ENCODE measurements at regions not wholly inside any gene's neighbourhood (a gene's known extent, or its start where the extent isn't known, plus 50 kb on each side); places are given as distances from the start of the nearest gene placed in this dataset.
"Not testable (repeated sequence)": the region's sequence is repeated elsewhere in the genome, so short reads cannot be mapped to it uniquely, and the experiment has no call there.

DNA sequence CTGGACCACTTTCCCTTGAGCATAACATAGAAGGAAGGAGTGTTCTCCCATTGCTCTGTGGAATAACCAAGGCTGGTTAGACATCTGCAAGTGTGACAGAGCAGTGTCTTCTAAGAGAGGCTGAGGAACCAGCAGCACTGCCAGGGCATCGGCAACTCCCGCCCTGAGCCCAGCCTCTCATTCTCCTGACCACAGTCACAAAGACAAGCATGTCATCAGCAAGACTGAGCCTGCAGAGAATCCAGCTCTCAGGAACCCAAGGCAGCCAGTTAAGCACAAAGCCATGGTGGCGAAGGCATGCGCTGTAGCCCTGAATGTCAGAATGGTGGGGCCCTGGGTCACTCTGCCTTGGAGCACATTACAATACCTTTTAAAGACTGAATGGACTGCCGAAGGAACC lies 253.9 kb downstream of the AGTPBP1 start:
- DNase-seq = no peak

DNA sequence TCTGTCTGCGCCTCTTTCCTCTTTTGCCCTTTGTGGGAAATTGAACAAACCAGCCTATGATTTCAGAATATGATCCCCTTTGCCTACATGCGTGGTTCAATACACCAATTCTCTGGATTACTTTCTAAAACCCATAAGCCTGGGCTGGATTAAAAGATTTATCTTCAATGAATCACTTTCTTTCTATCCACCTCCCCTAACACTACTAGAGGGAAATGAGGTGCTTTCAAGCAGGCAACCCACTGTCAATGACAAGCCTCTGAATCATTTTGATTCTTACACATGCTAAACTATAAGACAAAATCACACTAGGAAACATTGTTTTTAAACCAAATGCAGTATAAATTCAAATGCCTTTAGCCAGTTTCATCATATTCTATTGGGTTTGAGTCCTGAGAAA lies 257.5 kb downstream of the AGTPBP1 start:
- DNase-seq = no peak

DNA sequence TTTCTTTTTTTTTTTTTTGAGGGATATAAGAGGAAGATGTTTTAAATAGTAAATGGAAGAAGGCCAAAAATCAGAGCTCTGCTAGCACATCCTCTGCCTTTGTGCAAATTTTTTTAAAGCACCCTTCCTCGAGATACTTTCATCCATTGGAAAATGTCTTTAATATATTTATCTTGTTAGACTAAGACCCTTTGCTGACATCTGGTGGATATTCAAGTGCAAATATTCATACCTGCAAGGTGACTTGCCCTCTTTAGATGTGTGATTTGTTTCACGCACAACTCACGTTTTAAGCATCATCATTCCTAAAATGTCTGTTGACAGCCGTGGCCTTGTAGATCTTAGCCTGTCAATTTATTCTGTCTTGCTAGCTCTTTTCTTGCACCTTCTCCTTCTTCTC lies 258.5 kb downstream of the AGTPBP1 start:
- no peak for DNase-seq

DNA sequence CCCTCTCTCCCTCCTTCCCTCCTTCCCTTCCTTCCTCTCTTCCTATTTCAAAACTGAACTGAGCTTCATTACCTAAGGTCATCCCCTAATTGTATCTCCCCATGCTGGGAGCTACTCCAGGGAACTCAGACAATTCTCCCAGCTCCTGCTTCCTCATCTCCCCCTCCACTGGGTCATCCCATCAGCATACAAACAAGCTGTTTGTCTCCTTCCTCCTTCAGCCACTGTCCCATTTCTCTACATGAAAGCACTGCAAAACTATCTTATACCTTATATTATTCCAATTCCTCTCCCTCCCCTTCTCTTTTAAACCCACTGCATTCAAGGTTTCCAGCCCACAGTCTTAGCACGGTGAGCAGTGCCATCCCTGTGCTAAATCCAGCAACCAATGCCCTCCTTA lies 262.4 kb downstream of the AGTPBP1 start:
- DNase-seq = no peak

DNA sequence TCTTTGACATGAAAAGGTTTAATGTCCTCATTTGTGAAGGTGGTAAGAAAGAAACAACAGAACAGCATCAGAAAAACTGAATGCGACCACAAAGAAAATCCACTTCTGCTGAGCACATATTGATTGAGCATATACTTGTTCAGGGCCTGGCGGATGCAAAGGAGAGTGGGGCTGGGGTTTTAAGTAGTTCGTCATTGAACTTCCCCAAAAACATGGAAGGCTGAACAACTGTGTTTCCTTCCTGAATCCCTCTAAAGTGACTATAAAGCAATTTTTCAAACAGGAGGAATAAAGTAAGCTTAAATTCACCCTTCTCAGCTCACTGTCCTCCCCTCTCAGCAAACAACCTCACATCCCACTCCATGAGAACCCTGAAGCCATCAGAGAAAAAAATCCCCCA lies 262.9 kb downstream of the AGTPBP1 start:
- DNase-seq = no peak

DNA sequence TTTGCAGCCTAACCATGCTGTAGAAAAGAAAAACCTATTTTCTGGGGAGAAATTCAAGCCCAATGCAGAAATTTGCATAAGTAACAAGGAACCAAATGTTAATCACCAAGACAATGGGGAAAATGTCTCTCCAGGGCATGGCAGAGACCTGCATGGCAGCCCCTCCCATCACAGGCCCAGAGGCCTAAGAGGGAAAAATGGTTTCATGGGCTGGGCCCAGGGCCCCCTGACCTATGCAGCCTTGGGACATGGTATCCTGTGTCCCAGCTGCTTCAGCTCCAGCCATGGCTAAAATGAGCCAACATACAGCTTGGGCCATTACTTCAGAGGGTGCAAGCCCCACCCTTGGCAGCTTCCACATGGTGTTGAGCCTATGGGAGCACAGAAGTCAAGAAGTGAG lies 266.9 kb downstream of the AGTPBP1 start:
- not testable (repeated sequence) for DNase-seq

DNA sequence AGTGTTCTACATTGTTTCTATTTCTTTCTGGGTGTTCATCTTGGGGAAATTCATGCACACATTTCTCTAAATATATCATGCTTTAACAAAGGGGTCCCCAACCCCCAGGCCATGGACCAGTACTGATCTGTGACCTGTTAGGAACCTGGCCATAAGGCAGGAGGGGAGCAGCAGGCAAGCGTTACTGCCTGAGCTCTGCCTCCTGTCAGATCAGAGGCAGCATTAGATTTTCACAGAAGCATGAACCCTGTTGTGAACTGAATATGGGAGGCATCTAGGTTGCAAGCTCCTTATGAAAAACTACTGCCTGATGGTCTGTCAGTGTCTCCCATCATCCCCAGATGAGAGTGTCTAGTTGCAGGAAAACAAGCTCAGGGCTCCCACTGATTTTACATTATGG lies 270.0 kb downstream of the AGTPBP1 start:
- no peak for DNase-seq

DNA sequence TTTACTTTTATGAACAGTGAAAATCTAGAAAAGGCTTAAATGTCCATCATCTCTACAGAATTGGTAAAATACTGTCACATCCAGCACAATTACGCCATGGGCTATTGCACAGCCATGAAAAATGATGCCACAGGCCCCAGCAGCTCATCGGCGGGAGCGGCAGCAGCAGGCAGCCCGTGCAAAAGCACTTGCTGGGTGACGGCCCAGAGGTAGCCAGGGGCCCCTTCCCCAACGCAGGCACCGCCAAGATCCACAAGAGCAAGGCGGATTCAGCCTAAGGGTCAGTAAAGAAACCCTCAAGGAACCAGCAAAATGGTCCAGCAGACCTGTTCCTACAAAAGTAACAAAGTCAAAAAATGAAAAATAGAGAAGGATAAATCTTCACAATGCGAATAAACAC lies 272.7 kb downstream of the AGTPBP1 start:
- DNase-seq = no peak

DNA sequence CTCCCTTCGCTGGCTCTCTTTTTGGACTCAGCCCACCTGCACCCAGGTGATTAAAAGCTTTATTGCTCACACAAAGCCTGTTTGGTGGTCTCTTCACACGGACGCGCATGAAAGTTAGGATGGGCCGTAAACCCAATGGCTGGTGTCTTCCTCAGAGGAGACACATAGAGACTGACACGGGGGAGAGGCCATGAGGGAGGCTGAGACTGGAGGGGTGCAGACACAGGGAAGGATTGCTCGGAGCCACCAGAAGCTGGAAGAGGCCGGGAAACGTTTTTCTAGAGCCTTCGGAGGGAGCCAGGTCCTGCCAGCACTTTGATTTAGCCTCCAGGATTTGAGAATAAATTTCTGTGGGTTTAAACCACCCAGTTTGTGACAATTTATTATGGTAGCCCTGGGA lies 274.9 kb downstream of the AGTPBP1 start:
- DNase-seq = no peak

DNA sequence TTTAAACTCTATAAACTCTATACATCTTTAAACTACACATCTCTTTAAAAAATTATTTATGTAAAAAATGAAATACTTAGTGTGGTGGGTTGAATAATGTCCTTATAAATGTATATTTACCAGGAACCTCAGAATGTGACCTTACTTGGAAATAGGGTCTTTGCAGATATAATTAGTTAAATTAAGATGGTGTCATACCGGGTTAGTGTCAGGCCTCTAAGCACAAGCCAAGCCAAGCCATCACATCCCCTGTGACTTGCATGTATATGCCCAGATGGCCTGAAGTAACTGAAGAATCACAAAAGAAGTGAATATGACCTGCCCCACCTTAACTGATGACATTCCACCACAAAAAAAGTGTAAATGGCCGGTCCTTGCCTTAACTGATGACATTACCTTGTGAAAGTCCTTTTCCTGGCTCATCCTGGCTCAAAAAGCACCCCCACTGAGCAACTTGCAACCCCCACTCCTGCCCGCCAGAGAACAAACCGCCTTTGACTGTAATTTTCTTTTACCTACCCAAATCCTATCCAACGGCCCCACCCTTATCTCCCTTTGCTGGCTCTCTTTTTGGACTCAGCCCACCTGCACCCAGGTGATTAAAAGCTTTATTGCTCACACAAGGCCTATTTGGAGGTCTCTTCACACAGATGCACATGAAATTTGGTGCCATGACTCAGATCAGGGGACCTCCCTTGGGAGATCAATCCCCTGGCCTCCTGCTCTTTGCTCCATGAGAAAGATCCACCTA lies 283.5 kb downstream of the AGTPBP1 start:
- DNase-seq = not testable (repeated sequence)

DNA sequence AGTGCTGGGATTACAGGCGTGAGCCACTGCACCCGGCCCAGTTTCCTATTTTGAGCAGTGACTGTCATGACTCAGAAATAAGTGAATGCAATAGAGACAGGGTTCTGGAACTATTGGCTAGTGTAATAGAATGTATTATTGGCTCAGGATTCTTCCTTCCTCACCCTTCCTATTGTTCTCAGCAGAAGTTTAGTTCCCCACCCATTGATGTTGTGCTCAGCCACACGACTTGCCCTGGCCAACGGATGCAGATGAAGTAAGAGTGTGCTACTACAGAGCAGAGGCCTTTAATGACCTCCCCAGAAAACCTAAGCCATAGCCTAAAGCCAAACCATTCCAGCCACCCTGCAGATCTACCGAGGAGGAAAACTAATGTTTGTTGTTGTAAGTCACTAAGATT lies 287.9 kb downstream of the AGTPBP1 start:
- no peak for DNase-seq

DNA sequence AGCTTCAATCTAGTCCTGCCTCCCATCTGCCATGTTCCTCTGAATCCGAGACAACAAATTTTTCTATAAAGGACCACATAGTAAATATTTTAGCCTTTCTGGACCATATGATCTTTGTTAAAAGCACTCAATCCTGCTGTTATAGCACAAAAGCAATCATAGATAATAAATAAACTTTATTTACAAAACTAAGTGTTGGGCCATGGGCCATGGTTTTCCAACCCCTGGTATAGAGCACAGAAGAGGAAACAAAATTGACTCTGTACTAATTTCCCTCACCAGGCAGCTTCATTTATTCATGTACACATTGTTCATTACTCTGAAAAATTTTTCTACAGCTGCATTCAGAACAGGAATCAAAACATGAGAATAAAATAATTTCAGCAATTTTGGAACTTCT lies 288.9 kb downstream of the AGTPBP1 start:
- DNase-seq = no peak

DNA sequence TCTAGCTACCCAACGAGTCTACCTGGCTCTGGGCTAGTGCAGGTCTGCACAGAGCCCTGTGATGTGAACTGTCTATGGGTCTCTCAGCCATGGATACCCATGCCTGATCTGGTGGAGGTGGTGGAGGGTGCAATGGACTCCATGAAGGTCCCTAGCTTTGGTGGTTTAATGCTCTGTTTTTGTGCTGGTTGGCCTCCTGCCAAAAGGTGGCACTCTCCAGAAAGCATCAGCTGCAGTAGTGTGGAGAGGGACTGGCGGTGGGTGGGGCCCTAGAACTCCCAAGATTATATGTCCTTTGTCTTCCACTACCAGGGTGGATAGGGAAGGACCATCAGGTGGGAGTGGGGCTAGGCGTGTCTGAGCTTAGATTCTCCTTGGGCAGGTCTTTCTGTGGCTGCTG lies 290.1 kb downstream of the AGTPBP1 start:
- DNase-seq = no peak

DNA sequence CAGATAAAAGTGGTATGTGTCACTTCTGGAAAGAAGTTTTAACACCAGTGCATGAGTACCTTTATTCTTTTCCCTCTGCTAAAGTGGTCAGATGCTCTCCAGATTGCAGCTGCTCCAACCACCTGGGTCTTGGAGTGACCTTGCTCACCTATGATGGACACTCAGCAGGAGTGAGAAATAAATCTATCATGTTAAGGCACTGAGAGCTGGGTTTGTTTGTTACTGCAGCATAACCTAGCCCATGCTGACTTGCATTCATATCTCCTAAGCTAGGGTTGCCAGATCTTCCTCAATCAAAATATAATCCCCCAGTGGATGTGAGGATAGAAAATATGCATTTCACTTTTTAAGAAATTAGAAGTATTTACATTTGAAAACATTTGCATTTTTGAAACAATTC lies 295.9 kb downstream of the AGTPBP1 start:
- no peak for DNase-seq

DNA sequence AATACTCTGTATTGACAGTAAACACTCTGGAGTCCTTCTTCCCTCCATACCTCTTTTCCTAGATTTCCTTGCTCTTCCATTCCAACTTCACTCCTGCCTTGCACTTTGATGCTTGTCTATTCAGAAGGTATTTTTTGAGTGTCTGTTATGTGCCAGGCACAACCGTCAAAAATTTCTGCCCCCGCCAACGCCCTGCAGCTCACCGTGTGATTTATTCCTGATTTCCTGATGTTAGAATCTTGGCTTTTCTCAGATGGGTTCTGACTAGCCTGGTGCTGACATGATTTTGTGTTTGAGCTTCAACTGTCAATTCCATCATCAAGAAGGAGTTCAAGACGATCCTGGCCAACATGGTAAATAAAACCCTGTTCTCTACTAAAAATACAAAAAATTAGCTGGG lies 297.5 kb downstream of the AGTPBP1 start:
- DNase-seq = no peak

DNA sequence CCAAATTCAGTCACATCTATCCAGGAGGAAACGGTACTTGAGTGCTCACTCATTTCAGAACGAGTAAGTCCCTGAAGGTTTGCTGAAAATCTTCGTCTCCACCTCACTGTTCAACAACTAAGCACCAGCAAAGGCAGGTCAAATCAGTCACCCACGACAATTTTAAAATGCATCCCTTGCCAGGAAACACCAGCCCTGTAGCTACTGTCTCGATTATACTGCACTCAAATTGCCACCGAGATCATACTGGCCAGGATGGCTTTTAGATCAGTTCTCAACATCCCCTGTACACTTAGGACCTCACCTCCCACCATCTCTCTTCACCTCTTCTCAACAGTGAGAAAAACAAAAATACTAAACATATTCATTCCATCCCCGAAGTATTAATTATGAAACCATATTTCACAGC lies 298.6 kb downstream of the AGTPBP1 start:
- no peak for DNase-seq

DNA sequence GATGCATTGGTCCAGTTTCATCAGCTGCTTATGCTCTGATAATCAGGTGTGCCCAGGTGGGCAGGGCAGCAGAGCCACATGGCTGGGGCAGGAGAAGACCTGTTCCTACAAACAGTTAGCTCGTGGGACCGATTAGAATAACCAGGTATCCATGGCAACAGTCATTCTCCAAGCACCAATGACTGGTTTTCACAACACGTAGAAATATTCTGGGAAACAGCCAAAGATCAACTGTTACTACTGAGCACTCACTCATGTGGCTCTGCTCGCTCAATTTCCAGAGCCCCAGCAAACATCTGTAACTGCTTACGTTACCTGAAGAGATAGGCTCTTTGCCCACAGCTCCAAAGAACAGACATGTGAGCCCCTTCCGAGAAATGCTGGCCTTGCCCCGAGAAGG lies 302.0 kb downstream of the AGTPBP1 start:
- no peak for DNase-seq

DNA sequence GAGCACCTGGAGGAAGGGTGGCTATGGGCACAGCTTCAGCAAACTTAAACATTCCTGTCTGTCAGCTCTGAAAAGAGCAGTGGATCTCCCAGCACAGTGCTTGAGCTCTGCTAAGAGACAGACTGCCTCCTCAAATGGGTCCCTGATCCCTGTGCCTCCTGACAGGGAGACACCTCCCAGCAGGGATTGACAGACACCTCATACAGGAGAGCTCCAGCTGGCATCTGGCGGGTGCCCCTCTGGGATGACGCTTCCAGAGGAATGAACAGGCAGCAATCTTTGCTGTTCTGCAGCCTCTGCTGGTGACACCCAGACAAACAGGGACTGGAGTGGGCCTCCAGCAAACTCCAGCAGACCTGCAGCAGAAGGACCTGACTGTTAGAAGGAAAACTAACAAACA lies 307.8 kb downstream of the AGTPBP1 start:
- DNase-seq = not testable (repeated sequence)

DNA sequence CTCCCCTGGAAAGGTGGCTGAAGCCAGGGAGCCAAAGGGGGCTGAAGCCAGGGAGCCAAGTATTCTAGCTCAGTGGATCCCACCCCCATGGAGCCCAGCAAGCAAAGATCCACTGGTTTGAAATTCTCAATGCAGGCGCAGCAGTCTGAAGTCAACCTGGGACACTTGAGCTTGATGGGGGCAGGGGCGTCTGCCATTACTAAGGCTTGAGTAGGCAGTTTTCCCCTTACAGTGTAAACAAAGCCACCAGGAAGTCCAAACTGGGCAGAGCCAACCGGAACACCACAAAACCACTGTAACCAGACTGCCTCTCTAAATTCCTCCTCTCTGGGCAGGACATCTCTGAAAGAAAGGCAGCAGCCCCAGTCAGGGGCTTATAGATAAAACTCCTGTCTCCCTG lies 308.2 kb downstream of the AGTPBP1 start:
- DNase-seq = not testable (repeated sequence)

DNA sequence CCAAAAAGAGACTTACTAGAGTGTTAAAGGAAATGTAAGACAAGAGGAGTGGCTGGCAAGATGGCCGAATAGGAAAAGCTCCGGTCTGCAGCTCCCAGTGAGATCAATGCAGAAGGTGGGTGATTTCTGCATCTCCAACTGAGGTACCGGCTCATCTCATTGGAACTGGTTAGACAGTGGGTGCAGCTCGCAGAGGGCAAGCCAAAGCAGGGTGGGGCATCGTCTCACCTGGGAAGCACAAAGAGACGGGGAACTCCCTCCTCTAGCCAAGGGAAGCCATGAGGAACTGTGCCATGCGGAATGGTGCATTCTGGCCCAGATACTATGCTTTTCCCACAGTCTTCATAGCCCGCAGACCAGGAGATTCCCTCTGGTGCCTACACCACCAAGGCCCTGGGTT lies 308.7 kb downstream of the AGTPBP1 start:
- no peak for DNase-seq

DNA sequence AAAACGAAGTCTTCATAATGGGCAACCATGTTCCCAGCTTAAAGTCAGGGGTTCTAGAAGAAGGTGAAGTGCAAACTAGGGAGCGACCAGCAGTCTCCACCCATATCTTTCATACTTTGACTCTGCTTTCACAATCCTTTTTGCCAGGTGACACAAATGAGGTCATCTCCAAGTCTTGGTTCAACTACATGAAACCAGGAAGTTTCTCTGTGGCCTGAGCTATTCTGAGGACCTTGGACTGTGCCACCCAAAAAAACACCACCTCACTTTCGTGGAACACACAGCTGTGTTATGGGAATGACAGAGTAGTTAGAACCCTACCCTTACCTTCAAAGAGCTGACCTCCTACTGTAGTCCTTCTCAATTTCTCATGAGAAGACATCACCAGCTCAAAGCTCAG lies 309.2 kb downstream of the AGTPBP1 start:
- no peak for DNase-seq

DNA sequence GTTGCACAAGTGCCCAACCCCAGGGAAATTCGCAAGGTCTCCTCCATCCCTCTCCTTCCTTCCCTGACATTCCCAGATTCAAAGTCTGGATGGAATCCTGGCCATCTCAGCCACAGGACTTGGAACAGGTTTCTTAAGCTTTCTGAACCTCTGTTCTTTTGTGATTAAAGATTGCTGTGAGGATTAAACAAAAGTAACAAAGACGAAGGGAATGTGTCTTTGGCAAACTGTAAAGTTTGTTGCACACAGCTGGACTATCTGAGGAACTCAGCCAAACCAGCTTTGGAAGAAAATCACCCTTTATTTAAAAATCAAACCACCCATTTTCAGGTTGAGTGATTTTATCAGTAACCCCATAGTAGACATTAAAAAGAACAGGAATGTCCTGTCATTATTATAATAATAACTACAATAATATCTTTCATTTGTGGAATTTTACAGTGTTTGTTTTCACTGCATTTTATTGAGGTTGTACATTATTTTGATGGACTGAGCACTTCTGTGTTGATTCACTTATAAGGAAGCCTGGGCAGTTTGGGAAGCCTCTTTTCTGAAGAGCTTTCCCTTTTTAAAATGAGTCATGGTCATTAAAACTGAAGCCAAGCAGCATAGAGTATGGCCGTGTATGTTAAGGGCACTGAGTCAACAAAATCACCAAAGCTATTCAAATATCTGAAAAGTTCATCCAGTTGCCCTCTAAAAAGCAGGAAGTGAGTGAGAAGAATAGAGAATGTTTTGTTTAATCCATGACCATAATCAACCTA lies 310.2 kb downstream of the AGTPBP1 start:
- no peak for DNase-seq

DNA sequence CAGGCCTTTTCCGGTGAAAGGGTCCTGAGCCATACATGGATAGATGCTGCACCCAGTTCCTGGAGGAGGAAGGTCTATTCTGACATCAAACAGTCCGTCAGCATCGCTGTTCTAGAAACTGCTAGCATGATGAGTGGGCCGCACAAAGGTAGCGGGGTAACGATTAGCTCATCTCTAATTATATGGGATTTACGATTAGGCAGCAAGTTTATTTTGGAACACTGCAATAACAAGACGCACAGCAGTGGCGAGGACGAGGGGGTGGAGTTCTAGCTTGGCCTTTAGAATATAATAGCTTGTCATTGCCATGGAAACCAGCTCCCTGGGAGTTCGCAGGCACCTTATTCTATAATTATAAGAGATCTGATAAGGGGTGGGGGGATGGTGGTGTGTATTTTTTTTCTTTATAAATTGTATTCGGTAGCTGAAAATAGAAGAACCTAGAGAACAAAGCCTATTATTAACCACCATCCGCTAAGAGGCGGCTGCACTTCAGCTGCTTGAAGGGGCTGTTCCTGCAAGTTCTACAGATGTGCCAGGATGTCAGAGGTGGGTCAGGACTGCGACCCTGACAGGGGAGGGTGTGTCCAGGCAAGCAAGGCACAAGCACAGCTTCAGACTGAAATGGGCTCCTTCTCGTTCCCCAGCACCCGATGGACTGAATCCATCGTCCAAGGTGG lies 311.0 kb downstream of the AGTPBP1 start:
- peak; percentile 64 for DNase-seq

DNA sequence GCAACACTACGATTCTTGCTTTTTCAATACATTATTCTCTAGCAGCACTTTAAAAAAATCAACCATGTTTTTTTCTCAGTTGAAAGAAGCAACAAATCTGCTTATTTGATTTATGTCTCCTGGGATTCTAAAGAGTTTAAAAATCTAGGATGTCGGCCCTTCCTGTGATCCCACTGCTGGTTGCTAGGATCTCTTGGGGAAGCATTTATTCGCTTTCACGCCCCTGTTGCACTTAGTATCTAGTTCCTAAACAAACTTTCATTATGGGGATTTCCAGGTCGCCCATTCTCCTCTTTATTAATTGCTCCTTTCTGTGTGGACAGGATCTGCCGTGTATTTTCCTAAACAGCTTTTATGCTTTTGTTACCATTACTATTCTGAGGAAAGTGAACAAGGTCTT lies 313.5 kb downstream of the AGTPBP1 start:
- no peak for DNase-seq
